Bone marrow (tissue), 2 donors: ENCODE measurements at regions not wholly inside any gene's neighbourhood (a gene's known extent, or its start where the extent isn't known, plus 50 kb on each side); places are given as distances from the start of the nearest gene placed in this dataset.
"Not testable (repeated sequence)": the region's sequence is repeated elsewhere in the genome, so short reads cannot be mapped to it uniquely, and the experiment has no call there.

Source experiments
- DNase-seq, 2 donors: peaks; one replicate each; lab custom pipeline; 2025; lab: John Stamatoyannopoulos, UW

DNA sequence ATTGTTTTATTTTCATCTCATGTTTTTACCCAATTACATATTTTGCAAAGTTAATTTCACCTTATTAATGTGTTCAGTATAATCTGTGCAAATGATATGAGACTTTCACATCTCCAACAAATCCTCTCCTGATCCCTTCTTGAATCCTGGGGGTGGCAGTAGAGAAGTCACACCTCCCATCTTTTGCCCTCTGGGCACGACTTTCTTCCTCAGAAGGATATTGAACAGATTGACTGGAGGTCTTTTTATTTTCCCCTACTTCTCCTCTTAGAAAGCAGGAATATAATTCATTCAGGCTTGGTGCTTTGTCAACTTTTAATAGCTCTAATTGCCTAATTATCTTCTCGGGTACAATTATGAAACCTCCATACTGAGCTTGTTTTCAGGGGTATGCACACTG is 1037.1 kb upstream of the NUDT12 start:
- no peak for DNase-seq

DNA sequence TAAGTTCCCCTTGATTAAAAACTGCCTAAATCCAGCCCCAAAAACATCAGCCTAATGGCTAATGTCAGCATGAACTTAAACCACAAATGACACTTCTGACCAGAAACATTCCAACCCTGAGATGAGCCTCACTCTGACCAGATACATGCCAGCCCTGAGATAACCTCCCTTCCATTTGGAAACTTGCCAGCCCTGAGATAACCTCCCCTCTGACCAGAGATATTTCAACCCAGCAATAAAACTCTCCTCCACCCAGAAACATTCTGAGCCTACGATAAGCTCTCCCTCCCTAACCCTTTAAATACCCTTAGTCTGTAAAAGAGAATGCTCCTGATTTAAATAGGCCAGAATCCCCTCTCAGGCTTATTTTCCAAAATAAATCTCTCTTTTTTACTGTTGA is 1035.7 kb upstream of the NUDT12 start:
- no peak for DNase-seq

DNA sequence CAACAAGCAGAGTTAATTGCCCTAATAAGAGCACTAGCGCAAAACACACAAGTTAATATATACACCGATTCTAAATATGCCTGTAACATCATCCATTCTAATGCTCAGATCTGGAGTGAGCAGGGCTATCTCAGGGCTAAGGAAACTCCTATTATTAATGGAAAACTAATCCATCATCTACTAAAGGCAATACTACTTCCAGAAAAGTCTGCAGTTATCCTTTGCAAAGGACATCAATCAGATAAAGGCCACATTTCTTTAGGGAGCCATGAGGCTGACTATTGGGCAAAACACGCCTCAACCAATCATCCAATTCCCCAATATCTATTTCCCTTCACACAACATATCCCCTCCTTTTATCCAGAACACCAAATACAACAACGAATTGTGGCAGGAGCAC is 1032.3 kb upstream of the NUDT12 start:
- DNase-seq = no peak

DNA sequence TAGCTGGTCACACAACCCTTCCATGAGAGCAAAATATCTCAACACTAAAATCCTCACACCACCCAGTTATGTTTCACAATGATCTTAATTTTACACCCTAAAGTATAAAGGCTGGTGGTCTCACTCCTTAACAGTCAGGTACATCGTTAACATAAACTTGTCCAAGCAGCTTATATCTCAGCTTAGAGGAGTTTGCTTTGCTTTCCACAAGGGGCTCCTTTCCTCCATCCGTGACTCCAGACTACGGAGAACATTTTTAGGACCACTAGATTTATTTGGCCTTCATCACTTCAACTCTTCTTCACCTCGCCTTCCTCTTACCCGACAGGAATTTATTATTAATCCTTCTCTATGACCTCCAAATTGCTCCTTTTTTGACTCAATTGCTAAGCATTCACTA is 1014.1 kb upstream of the NUDT12 start:
- DNase-seq = no peak

DNA sequence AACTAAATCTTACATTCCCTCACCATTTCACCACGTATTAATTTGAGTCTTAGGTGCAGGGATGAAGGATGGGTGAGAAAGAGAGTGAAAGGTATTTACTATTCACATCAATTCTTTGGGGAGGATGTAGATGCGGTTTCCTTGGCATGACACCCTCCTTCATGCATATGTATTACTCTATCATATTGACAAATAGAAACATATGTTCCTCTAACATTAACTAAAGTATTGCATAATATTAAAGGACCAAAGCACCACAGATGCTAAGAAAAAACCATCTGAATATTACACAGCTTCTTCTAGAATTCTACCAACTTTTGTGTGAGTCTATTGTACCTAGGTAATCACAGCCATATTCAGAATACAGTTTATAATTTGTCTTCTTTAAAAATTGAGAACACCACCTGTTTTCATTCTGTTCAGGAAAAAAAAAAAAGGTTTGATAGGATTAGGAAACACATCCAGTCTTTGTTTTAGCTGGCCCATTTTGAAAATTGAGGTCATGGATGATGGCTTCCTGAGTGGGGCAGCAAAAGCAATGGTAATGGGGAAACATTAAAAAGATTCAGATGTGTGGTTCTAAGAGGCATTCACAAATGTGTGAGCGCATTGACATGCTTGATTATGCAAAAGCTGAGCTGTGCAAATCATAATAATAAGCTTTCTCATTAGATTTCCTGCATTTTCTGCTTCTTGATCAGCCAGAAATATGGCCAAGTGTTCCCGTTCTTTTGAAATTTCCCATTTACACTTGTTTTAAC is 1011.5 kb upstream of the NUDT12 start:
- DNase-seq = no peak

DNA sequence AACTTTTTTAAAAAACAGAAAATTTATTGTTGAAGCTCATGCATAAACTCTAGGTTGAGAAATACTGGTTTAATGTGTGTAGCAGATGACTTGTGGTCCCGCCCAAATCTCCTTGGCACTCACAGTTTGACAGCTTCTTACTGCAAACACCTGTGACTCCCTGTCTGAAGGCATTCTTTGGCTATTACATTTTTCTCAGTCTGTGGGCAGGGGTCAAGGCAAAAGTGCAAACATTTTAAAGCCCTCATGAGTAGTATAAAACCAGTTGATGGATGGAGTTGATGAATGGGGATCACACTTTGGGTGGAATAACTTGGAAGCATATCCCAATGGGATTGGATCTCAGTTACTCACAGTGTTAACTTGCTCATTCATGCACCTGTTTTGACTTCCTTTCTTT is 1007.0 kb upstream of the NUDT12 start:
- no peak for DNase-seq

DNA sequence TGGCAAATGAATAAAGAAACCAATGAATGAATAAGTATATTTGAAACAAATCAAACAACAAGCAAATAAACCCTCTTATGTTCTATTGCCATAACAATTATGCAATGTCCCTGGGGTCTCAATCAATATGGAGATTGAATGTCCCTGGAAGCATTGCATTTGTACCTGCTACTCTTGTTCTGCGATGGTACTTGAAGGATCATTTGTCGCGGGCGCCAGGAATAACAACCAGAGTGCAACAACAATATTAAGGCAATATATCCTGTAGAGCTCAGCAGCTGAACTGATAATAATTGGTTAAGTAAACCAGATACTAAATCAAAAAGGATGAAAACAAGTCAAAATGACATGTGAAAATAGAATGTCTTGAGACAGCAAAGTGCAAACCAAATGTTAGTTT is 1001.9 kb upstream of the NUDT12 start:
- no peak for DNase-seq

DNA sequence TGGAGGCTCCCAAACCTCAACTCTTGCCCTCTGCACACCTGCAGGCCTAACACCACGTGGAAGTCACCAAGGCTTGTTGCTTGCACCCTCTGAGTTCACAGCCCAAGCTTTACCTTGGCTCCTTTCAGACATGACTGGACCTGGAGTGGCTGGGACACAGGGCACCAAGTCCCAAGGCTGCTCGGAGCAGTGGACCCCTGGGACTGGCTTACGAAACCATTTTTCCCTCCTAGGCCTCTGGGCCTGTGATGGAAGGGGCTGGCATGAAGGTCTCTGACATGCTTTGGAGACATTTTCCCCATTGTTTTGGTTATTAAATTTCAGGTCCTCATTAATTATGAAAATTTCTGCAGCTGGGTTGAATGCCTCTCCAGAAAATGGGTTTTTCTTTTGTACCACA is 994.4 kb upstream of the NUDT12 start:
- no peak for DNase-seq

DNA sequence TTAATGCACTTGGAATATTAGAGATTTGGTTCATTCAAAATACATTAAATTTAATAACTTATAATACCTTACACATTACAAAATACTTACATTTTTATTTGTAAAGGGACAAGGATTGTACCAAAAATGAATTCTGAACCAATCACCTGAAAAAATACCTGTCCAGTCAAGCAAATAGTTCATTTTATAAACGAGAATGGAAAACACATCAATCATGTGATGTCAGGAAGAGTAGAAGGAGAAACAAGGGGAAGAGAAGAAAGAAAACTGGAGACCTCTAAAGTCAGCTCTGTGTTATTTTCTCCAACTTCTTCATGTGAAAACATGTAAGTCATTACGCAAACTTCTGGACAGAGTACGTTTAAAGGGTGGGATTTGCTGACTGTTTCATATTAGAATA is 989.0 kb upstream of the NUDT12 start:
- no peak for DNase-seq

DNA sequence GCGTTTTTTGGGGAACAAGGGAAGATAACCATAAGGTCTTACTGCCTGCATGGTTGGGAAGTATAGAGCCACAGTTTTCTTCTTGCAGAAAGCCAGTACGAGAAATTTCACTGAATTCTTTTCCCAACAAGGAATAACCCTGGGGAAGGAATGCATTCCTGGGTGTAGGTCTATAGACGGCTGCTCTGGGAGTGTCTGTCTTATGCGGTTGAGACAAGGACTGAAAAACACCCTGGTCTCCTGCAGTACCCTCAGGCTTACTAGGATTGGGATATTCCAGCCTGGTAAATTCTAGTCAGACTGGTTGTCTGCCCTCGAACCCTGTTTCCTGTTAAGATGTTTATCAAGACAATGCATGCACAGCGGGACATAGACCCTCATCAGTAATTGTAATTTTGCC is 984.3 kb upstream of the NUDT12 start:
- DNase-seq = not testable (repeated sequence)

DNA sequence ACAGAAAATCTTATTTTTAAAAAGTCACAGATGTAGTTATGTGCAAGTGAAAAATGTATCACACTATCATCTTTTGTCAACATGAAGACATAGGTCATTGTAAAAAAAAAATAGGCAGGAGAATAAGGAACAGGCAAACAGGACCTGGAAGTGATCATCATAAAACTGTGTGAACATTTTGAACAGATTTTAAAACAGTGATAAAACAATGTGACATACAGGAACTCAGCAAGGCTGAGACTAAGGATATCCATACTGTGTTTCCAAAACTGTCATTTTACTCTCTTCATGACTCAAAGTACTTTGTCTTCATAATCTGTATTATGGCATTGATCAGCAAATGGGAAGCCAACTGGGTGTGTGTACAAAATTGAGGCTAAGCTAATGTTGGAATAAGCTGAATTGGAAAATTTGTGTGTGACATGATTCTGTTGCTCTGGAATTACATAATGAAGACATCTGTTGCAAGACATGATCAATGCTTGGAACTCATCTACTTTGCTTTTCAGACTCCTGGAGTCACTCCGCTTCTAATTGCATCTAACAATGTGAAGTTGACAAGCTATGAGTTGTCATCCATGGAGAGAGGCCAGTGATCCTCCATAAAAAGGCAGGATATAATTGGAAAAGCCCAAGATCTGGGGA is 978.7 kb upstream of the NUDT12 start:
- no peak for DNase-seq

DNA sequence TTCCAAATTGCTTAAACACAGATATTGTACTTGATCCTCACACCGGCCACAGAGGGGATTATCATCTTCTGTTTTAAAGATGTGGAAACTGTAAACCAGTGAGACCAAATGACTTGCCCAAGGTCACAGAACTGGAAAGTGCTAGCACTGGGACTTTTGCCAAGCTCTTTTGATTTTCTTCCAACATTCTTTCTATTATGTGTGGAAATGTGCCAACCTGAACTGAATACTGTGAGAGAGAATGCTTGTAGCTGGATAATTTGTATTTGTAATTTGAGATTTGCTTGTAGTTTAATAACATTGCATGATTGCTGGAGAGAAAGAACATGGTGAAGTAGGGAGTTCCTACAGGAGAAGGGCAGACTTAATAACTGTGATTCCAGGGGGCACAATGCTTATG is 977.9 kb upstream of the NUDT12 start:
- no peak for DNase-seq

DNA sequence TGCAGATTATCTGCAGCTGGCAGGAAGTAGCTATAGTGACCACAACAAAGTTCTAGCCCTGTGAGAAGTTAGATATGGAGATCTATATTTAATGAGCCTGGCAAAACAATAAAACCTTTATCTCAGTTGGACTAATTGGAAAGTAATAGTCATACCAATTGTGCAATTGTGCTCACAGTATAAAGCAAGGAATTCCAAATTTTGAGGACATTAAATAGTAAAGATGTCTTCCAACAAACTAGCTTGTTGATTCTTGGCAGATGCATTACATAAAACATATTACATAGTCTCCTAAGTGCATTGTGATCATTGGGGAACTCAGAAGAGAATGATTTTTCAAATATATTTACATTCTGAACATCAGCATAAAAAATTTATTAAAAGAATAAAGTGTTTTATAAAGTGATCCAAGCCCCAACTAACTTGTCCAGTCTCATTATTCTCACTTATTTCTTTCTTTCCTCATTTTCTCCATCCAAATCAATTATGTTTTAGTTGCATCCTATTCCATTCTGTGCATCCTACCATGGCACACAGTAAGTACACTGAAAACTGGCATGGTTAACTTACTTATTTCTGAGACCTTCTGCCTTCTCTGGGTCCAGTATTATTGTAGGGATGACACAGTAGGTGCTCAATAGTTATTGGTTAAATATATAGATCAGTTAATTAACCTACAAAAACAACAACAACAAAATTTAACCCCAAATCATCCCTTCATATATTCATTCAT is 977.2 kb upstream of the NUDT12 start:
- DNase-seq = no peak

DNA sequence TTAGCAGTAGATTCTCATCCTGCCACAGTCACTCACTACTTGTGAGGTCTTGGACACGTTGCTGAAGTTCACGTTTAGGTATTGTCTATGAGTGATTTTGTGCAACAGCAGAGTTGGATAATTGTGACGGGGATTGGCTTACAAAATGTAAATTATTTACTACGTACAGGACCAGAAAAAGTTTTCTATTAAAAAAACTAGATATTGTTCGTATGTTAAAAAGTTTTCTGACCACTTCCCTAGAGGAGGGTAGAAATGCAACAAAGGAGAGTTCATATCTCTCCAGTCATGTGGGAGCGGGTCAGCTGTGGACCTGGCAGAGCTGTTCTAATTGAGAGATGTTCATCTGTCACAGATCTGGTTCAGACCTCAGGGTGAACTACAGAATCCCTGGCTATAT is 976.1 kb upstream of the NUDT12 start:
- DNase-seq = no peak

DNA sequence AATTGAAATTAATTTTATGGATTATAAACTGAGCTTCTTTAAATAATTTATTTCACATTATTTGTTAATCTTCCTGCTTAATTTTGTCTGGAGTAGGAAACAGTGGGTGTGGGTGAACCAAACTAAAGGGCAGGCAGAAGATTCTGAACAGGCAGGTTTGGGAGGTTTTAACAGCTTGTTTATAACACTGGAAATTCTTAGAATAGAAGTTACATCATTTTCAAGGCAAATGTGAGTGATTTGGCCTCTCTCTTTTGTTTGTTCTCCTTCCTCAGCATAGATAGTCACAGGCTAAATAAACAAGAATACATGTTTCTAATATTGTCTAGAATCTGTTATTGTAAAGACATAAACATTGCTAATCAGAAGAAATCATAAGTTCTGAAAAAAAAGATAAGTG is 970.9 kb upstream of the NUDT12 start:
- DNase-seq = no peak

DNA sequence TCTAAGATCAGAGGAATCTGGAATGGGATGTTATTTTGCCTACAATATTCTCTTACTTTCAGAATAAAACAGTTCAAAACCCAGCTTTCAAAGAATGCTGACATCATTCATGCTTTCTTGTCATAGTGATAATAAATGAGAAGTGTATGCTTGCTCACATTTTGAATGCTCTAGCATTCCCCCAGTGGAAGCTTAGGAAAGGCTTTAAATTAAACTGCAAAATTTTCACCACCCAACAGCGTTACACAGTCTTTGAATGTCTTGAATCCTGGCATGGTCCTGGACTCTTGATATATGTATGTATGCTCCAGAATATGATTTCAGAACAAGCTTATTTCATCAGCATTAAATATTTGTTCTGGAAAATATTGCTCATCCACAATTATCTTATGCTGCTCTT is 964.3 kb upstream of the NUDT12 start:
- DNase-seq = no peak

DNA sequence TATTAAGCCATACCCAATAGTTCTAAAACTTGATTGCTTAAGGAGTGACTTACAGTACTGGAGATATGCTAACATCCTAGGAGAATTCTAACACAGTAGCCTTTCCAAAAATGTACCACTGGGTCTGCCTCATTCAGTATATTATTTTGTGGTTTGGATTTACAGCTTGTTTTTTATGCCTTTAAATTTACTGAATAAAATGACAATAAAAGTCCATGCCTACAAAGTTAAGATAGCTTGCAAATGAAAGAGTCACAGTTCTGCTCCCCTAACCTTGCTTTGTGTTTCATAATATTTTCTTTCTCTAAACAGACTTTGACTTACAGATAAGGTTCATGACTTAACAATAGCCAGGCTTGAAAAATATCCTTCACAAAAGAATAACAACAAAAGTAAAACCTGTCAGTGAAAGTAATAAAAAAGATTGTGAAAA is 951.1 kb upstream of the NUDT12 start:
- DNase-seq = no peak

DNA sequence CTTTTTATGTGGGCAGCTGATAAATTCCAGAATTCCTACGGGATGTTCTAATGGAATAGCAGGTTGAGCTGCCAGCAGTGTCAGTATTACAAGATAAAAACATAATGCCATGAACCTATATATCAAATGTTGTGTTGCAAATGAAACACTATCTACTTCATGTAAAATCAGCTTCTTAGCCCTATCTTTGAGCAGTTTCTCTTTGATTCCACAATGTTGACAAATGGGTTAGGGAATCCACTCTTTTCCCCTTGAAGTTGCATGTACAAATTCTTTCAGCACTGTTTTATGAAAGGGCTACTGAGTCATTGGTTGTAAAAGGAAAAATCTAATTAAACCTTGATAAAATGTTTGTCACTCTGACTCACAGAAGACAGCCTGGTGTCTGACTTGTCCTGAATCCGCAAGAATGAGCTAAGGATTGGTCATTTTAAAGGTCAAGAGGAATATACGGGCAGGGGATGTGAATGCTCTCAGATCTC is 950.6 kb upstream of the NUDT12 start:
- no peak for DNase-seq

DNA sequence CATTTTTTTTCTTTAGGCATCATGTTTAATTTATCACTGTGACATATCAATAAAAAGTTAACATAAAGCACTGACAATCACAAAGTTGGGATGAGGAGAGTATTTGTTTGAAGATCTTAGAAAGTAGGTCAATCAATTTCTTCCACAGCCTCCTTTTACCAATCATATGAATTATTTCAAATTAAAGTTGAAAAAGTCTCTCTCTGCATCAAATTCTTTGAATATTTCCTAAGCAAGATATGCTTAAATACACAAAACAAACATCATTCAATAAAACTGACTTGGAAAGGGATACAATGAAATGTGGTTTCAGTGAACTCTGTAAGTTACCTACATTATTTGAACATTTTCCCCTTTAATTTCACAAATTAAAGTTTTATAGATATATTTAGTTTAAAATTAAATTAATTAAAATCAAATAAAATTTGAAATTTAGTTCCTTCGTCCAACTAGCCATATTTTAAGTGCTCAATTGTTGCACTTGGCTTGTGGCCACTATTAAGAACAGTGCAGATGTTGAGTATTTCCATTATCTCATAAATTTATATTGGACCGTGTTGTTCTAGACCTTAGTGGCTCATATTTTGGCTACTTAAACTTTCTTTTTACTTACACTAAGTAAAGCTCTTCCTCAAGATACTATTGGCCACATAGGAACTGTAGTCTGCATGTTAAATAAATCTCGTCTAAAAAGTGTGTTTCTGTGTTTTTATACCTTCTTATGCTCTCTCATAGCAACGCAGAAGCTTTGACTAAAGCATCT is 949.7 kb upstream of the NUDT12 start:
- no peak for DNase-seq

DNA sequence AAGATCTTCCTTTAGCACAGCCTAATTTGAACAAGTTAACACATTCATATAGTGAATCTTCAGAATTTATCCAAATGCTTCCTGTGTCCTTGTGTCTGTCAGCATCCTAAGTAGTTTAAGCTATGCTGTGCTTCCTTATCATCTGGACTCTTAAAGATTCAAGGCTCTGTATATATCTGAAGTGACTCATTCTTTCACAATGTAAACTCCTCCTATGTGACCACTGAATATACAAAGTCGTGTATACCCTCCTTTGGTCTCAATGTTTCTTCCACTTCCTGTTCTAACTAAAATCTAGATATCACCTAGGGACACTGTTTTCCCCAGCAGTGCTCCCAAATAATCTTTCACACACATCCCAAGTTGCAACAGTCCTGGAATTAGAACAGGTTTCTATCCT is 935.7 kb upstream of the NUDT12 start:
- DNase-seq = no peak

DNA sequence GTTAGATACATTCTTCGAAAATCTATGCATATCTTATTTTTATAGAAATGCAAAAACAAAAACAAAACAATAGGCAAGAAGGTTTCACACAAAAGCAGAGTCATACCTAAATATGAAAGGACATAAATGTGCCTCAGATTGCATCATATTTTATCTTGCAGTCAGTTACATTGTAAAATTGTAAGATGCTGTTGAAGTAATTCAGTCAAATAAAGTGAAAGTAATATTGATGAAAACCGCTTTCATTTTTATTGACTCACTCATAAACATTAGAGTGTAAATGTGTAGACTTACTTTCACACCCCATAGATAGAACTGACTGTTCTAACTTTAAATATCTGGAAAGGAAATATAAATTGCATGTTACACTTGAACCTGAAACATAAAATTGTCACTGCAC is 931.5 kb upstream of the NUDT12 start:
- no peak for DNase-seq

DNA sequence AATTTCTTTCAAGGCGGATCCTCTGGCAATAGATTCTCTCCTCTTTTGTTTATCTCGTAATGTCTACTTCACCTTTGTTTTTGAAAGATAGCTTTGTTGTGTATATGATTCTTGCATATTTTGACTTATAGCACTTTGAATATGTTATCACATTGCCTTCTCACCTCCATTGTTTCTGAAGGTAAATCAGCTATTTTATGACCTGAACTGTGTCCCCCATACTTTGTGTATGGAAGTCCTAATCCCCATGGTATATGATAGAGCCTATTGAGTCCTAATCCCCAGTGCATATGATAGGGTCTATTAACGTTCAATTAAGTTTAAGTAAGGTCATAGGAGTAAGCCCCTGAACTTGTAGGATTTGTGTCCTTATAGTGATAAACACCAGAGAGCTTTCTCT is 910.2 kb upstream of the NUDT12 start:
- DNase-seq = no peak
